SHP77 treated with DMSO at 0.1 percent for 48 hours (cell line): ENCODE measurements at regions not wholly inside any gene's neighbourhood (a gene's known extent, or its start where the extent isn't known, plus 50 kb on each side); places are given as distances from the start of the nearest gene placed in this dataset.

ENCODE experiments used
- DNase-seq: peaks from one replicate; lab custom pipeline; 2025; lab: John Stamatoyannopoulos, UW

GRCh38 chr10:21021843-21022594 is 124.9 kb upstream of the NEBL start:
- no peak for DNase-seq

GRCh38 chr10:21021231-21021630 is 124.1 kb upstream of the NEBL start:
- no peak for DNase-seq

DNA sequence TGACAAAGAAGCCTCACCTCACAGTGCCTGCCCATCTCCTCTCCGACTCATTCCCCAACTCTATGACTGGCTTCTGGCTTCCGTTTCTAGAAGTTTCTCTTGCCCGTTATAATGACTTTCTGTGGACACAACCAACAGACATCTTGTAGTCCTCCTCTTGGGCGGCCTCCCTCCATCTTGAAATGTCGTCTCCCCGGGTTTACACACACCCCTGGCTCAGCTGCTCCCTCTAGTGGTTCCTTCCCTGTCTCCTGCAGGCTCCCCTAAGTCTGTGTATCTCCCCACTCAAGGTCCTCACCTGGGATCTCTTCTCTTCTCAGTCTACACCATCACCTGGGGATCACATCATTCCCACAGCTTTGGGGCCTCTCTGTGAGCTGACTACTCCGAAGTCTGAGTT is 123.4 kb upstream of the NEBL start:
- no peak for DNase-seq

GRCh38 chr10:21019436-21019835 is 122.3 kb upstream of the NEBL start:
- no peak for DNase-seq

- DNase-seq, result no peak
Measured at GRCh38 chr10:21015851-21016250, 118.7 kb upstream of the NEBL start.

DNA sequence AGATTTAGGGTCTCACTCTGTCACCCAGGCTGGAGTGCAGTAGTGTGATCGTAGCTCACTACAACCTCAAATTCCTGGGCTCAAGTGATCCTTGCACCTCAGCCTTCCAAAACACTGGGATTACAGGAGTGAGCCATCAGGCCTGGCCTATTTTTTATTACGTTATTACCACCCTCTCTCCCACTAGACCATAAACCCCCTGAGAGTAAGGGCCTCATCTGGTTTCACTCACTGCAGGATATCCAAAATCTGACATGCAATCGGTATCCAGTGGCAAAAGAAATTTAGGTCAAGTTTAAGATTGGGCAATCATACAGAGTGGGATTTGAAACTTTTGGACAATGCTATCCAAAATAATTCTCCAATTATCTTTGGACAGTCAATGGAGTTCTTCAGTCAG is 117.0 kb upstream of the NEBL start:
- no peak for DNase-seq

GRCh38 chr10:21011433-21012018 is 114.4 kb upstream of the NEBL start:
- DNase-seq, result no peak

DNA sequence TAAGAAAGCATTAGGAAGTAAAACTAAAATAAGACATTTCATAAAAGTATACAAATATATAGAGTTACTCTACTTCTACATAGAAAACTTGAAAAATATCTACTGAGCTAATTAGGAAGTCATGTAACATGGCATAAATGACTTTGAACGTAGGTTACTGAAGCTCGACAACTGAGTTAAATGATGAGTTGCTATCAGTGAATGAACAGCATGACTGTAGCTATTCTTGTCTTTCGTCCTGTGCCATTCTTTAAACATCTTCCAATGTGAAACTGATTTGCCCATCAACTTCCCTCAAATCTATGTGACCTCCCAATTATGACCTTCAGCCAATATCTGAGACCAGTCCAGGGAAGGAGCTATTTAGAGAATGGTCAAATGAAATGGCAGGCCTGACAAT is 113.5 kb upstream of the NEBL start:
- DNase-seq, result no peak

GRCh38 chr10:21003240-21003822 is 106.2 kb upstream of the NEBL start:
- no peak for DNase-seq

GRCh38 chr10:21002091-21002878 is 105.2 kb upstream of the NEBL start:
- DNase-seq, result no peak

DNA sequence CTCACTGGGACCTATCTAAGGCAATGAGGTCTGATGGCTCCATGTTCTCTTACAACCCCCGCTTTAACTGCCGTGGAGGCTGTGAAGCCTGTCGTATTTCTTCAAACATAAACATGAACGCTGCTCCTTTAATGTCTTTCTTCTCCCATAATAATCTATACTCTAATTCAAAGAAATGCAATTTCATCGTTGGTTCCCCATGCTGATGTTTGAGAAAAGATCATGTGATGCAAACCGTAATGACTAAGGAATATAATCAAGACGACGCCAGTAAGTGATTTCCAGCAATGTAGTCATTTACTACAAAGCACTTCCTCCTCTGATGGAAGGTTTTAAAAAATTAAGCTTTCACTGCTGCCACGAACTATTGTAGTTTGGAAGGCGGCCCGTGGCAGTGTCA is 102.6 kb upstream of the NEBL start:
- DNase-seq, result no peak

DNA sequence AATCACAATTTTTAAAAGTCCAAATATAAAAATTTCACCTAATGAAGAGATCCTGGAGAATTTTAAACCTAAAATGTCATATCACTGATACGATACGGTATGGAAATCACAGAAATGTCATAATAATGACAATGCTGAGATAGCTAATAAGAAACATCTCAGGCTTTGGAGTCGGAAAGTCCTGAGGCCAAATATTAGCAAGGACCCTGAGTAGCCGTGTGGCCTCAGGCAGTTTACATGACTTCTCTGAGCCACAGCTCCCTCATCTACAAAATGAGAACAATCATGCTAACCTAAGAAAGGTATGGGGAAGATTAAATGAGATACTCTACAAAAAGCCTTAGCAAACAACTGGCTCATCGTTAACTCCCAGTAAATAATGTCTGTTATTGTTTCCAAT is 100.9 kb upstream of the NEBL start:
- no peak for DNase-seq

- DNase-seq, result no peak
Measured at GRCh38 chr10:20995123-20995987, 98.2 kb upstream of the NEBL start.

DNA sequence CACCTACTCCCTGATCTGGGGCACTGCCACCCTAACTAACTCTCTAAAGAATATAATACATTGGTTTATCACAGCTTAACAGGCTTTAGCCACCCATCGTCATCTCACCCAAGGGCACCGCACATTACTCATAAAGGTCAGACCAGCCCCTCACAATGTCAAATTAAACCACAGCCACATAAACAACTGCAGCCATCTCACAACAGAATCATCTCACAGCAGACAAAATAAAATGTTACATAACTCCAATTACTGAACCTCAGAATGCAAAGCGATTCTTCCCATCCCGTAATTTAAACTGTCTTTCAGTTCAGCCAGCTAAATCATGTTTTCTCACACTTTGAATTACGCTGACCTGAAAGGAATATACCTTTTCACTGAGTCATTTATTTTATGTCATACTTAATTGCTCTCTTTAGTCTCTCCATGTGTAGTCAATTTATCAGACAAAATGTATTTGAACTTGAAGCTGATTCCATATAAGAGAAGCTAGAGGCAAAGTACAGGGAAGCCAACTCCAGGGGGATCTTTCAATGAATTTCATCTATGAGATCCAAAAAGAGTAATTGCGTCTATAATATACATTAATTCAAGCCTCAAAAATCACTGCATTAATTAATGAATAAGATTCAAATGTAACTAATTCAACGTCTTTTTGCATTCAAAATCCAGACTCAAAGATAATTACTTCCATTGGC is 96.9 kb upstream of the NEBL start:
- DNase-seq, result no peak

- DNase-seq, result no peak
Measured at GRCh38 chr10:20993389-20993788, 96.3 kb upstream of the NEBL start.

GRCh38 chr10:20991526-20991925 is 94.4 kb upstream of the NEBL start:
- peak; percentile 30 for DNase-seq

GRCh38 chr10:20990604-20991003 is 93.5 kb upstream of the NEBL start:
- no peak for DNase-seq

GRCh38 chr10:20988357-20988983 is 91.4 kb upstream of the NEBL start:
- DNase-seq, result no peak

DNA sequence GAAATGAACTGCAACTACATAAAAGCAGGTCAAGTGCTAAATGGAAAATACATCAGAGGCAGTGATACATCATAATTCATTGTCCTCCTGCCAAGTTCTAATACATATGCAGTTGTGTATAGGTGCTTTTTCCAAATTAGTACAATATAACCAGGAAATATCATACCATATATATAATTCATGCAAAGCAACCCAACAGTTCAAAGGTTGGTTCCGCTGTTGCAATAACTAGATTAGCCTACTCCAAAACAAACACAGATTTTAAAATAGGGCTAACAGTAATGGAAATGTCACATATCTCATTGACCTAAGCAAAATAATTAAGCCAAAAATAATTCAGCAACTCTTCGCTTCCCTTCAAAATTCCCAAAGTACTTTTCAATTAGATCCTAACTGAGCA is 88.9 kb upstream of the NEBL start:
- no peak for DNase-seq

GRCh38 chr10:20984662-20985061 is 87.6 kb upstream of the NEBL start:
- no peak for DNase-seq
